DMS53 (cell line): ENCODE measurements at regions not wholly inside any gene's neighbourhood (a gene's known extent, or its start where the extent isn't known, plus 50 kb on each side); places are given as distances from the start of the nearest gene placed in this dataset.

Experiments
- DNase-seq: peaks from one replicate; lab custom pipeline; 2025; lab: John Stamatoyannopoulos, UW

GRCh38 chr18:65411061-65411460 is 339.8 kb upstream of the CDH7 start:
- no peak for DNase-seq

- no peak for DNase-seq
Measured at GRCh38 chr18:65409261-65409660, 341.6 kb upstream of the CDH7 start.

- no peak for DNase-seq
Measured at GRCh38 chr18:65403534-65403933, 347.3 kb upstream of the CDH7 start.

- no peak for DNase-seq
Measured at GRCh38 chr18:65399091-65399490, 351.7 kb upstream of the CDH7 start.

GRCh38 chr18:65398347-65399075 is 352.3 kb upstream of the CDH7 start:
- no peak for DNase-seq

- no peak for DNase-seq
Measured at GRCh38 chr18:65380986-65381385, 369.8 kb upstream of the CDH7 start.

GRCh38 chr18:65380571-65380970 is 370.2 kb upstream of the CDH7 start:
- no peak for DNase-seq

- no peak for DNase-seq
Measured at GRCh38 chr18:65372904-65373303, 377.9 kb upstream of the CDH7 start.

GRCh38 chr18:65365245-65365980 is 385.4 kb upstream of the CDH7 start:
- no peak for DNase-seq

- DNase-seq, result no peak
Measured at GRCh38 chr18:65363911-65364632, 386.7 kb upstream of the CDH7 start.

GRCh38 chr18:65363011-65363410 is 387.8 kb upstream of the CDH7 start:
- no peak for DNase-seq

- DNase-seq, result no peak
Measured at GRCh38 chr18:65359479-65359878, 391.3 kb upstream of the CDH7 start.

GRCh38 chr18:65358306-65358705 is 392.5 kb upstream of the CDH7 start:
- no peak for DNase-seq

GRCh38 chr18:65352186-65352585 is 398.6 kb upstream of the CDH7 start:
- DNase-seq, result peak; percentile 60

- DNase-seq, result no peak
Measured at GRCh38 chr18:65349635-65350034, 401.2 kb upstream of the CDH7 start.

GRCh38 chr18:65347446-65347845 is 403.4 kb upstream of the CDH7 start:
- no peak for DNase-seq

GRCh38 chr18:65346086-65346485 is 404.7 kb upstream of the CDH7 start:
- no peak for DNase-seq

- DNase-seq, result no peak
Measured at GRCh38 chr18:65343571-65343970, 407.2 kb upstream of the CDH7 start.

- peak; percentile 27 for DNase-seq
Measured at GRCh38 chr18:65336411-65336810, 414.4 kb upstream of the CDH7 start.

GRCh38 chr18:65329010-65329409 is 421.8 kb upstream of the CDH7 start:
- DNase-seq, result no peak

- DNase-seq, result no peak
Measured at GRCh38 chr18:65326805-65327204, 424.0 kb upstream of the CDH7 start.

GRCh38 chr18:65322895-65323294 is 427.9 kb upstream of the CDH7 start:
- DNase-seq, result no peak

GRCh38 chr18:65298422-65298821 is 452.4 kb upstream of the CDH7 start:
- DNase-seq, result peak; percentile 32
